Kidney capillary endothelial cell (primary cell): ENCODE measurements at regions not wholly inside any gene's neighbourhood (a gene's known extent, or its start where the extent isn't known, plus 50 kb on each side); places are given as distances from the start of the nearest gene placed in this dataset.

ENCODE experiments used
- DNase-seq: peaks from one replicate; pipeline ENCODE4 v3.0.0-alpha.2; 2018; ENCODE audit warnings: low spot score

GRCh38 chr2:19719540-19719939 lies 182.2 kb downstream of the TTC32 start:
- DNase-seq, result no peak

- no peak for DNase-seq
Measured at GRCh38 chr2:19717446-19717845, 184.3 kb downstream of the TTC32 start.

- DNase-seq, result no peak
Measured at GRCh38 chr2:19714926-19715325, 186.9 kb downstream of the TTC32 start.

GRCh38 chr2:19712850-19713249 lies 188.9 kb downstream of the TTC32 start:
- no peak for DNase-seq

- peak; percentile 89 for DNase-seq
Measured at GRCh38 chr2:19711470-19712372, 190.1 kb downstream of the TTC32 start.

- DNase-seq, result no peak
Measured at GRCh38 chr2:19710230-19710629, 191.6 kb downstream of the TTC32 start.

- DNase-seq, result peak; percentile 36
Measured at GRCh38 chr2:19709553-19709952, 192.2 kb downstream of the TTC32 start.

GRCh38 chr2:19708776-19709175 lies 193.0 kb downstream of the TTC32 start:
- no peak for DNase-seq

GRCh38 chr2:19706332-19706731 lies 195.5 kb downstream of the TTC32 start:
- DNase-seq, result peak; percentile 28

GRCh38 chr2:19702267-19702666 lies 199.5 kb downstream of the TTC32 start:
- no peak for DNase-seq

GRCh38 chr2:19700861-19701585 lies 200.8 kb downstream of the TTC32 start:
- no peak for DNase-seq

- no peak for DNase-seq
Measured at GRCh38 chr2:19697131-19697530, 204.7 kb downstream of the TTC32 start.

GRCh38 chr2:19695706-19696105 lies 206.1 kb downstream of the TTC32 start:
- no peak for DNase-seq

GRCh38 chr2:19691892-19692291 lies 209.9 kb downstream of the TTC32 start:
- no peak for DNase-seq

GRCh38 chr2:19690429-19690828 lies 211.4 kb downstream of the TTC32 start:
- no peak for DNase-seq

GRCh38 chr2:19689646-19690168 lies 212.1 kb downstream of the TTC32 start:
- no peak for DNase-seq

GRCh38 chr2:19688059-19688458 lies 213.7 kb downstream of the TTC32 start:
- DNase-seq, result no peak

- no peak for DNase-seq
Measured at GRCh38 chr2:19687017-19687659, 214.6 kb downstream of the TTC32 start.

GRCh38 chr2:19686439-19686838 lies 215.3 kb downstream of the TTC32 start:
- no peak for DNase-seq

GRCh38 chr2:19685731-19686130 lies 216.1 kb downstream of the TTC32 start:
- DNase-seq, result no peak

GRCh38 chr2:19684516-19684915 lies 217.3 kb downstream of the TTC32 start:
- no peak for DNase-seq

GRCh38 chr2:19683556-19683955 lies 218.2 kb downstream of the TTC32 start:
- DNase-seq, result no peak

- DNase-seq, result no peak
Measured at GRCh38 chr2:19682493-19682892, 219.3 kb downstream of the TTC32 start.
